PFSK-1 (cell line): ENCODE measurements at regions not wholly inside any gene's neighbourhood (a gene's known extent, or its start where the extent isn't known, plus 50 kb on each side); places are given as distances from the start of the nearest gene placed in this dataset.

ENCODE experiments used
- FOXP2 ChIP-seq: optimal IDR thresholded peaks from 2 replicates; pipeline ENCODE3; 2011; ENCODE audit warnings: borderline replicate concordance, control low read depth, inconsistent platforms; ENCODE audit not compliant: insufficient read depth; ENCODE audit errors: extremely low read length, extremely low read depth
- POLR2AphosphoS5 ChIP-seq: IDR thresholded peaks from 2 replicates; pipeline ENCODE4 v1.6.1; 2012; ENCODE audit warnings: low read depth, mild to moderate bottlenecking, control low read depth, low read length, moderate library complexity
- SIN3A ChIP-seq: IDR thresholded peaks from 2 replicates; pipeline ENCODE4 v1.6.1; 2012; ENCODE audit warnings: mild to moderate bottlenecking, low read length, moderate library complexity, borderline replicate concordance; ENCODE audit not compliant: insufficient read depth
- TF ChIP-seq, protein P1 (sequence below), 2 experiments: IDR thresholded peaks; 2 replicates each; pipeline versions ENCODE4 v1.6.1 to v1.8.0; 2011 to 2012; ENCODE audit warnings: low read depth in 2 of 2, low read length in 2 of 2, control low read depth in 1 of 2, inconsistent platforms in 1 of 2, mild to moderate bottlenecking in 1 of 2, moderate library complexity in 1 of 2; ENCODE audit not compliant: insufficient read depth in 1 of 2

DNA sequence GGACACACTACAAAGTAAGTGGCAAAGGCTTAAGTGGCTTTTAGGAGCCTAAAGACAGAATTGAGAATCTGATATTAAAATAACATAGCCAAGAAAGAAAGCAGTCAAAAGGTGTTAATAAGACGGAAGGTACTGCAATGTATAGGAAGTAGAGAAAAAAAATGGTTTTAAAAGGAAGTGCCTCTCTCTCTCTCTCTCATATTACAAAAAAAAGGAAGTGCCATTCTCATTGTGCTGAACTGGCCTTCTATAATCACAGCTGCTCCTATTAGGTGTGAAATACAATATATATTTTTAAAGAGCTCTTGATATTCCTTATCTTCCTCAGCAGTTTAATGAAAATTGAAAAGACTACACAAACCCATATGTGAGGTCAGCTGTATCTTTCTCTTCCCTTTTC is 199.4 kb upstream of the NPVF start:
- no peak for TF ChIP-seq SIN3A
- no peak for TF ChIP-seq POLR2AphosphoS5
- no peak for TF ChIP-seq FOXP2
- TF ChIP-seq, protein P1, sequence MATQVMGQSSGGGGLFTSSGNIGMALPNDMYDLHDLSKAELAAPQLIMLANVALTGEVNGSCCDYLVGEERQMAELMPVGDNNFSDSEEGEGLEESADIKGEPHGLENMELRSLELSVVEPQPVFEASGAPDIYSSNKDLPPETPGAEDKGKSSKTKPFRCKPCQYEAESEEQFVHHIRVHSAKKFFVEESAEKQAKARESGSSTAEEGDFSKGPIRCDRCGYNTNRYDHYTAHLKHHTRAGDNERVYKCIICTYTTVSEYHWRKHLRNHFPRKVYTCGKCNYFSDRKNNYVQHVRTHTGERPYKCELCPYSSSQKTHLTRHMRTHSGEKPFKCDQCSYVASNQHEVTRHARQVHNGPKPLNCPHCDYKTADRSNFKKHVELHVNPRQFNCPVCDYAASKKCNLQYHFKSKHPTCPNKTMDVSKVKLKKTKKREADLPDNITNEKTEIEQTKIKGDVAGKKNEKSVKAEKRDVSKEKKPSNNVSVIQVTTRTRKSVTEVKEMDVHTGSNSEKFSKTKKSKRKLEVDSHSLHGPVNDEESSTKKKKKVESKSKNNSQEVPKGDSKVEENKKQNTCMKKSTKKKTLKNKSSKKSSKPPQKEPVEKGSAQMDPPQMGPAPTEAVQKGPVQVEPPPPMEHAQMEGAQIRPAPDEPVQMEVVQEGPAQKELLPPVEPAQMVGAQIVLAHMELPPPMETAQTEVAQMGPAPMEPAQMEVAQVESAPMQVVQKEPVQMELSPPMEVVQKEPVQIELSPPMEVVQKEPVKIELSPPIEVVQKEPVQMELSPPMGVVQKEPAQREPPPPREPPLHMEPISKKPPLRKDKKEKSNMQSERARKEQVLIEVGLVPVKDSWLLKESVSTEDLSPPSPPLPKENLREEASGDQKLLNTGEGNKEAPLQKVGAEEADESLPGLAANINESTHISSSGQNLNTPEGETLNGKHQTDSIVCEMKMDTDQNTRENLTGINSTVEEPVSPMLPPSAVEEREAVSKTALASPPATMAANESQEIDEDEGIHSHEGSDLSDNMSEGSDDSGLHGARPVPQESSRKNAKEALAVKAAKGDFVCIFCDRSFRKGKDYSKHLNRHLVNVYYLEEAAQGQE (IDR thresholded peaks at IDR 0.05; ENCODE audit: insufficient read depth in 1 of 2, low read depth in 2 of 2, low read length in 2 of 2), result no peak
